ENCODE measurements at regions not wholly inside any gene's neighbourhood (a gene's known extent, or its start where the extent isn't known, plus 50 kb on each side); places are given as distances from the start of the nearest gene placed in this dataset.
"Not testable (repeated sequence)": the region's sequence is repeated elsewhere in the genome, so short reads cannot be mapped to it uniquely, and the experiment has no call there.

DNA sequence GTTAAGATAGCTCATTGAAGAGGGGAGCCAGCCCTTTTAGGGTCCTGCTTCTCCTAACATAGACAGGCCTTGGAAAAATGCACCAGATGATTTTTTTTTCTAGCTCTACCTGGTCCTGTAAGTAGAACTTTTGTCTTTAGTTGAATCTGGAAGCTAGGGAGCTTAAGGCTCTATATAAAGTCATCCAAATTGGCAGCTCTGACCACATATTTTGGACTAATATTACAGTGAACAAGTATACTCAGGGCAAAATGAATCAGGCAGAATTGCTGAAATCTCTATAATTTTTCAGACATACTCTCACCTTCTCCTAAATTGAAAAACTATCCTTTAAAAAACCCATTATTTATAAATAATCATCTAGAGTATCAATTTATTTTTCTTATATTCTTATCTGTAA lies 375.6 kb downstream of the OSTF1 start:
- no peak for DNase-seq

- DNase-seq: no peak
Observed at GRCh38 chr9:75464726-75465125, 376.4 kb downstream of the OSTF1 start.

DNA sequence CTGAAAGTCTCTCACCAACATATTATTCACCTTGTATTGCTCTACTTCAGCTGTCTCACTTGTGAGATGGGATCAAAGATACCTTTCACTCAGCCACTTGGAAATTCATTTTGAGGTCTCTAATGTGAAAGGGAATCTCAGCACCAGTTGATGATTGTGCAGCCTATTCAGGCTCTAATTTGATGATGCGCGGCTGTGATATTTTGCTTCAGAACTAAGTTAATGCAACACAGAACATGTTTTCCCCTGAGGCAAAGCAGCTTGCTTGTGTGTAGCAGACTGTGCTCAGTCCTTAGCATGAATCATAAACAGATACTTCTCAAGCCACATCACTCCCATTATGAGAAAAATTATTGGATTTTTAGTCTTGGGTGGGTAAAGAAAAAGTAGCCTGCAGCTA lies 378.8 kb downstream of the OSTF1 start:
- DNase-seq: no peak

- DNase-seq: no peak
Observed at GRCh38 chr9:75471549-75472114, 383.3 kb downstream of the OSTF1 start.

DNA sequence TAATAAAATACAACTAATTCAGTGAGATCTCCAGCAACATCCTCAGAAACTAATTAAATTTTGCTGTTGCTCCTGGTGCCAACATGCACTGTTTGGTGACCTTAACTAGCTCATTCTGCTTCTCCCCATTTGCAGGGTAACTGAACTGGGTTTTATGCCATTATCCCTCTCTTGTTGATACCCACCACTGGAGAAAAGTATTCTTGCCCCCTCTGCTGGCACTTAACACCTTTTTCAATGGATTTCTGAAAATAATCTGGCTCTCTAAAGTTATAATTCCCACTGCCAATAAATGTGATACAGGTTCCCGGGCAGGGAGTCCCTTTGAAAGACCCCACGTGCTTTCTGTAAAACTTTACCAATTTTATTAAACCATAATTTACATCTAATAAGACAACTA lies 394.3 kb downstream of the OSTF1 start:
- no peak for DNase-seq

DNA sequence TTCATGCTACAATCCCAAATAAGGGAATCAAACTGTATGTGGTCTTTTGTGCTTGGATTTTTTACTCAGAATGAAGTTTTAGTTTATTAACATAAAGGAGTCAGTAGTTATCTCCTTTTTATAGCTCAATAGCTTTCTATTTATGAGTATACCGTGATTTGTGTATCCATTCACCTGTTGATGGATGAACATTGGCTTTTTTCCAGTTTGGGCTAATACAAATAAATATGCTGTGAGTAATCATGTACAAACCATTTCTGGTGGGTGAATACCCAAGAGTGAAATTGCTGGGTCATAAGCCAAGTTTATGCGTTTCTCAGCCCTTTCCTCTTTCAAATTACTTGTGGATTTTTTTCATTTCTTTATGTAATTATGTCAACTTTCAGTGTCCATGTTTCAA lies 395.3 kb downstream of the OSTF1 start:
- DNase-seq: no peak

DNA sequence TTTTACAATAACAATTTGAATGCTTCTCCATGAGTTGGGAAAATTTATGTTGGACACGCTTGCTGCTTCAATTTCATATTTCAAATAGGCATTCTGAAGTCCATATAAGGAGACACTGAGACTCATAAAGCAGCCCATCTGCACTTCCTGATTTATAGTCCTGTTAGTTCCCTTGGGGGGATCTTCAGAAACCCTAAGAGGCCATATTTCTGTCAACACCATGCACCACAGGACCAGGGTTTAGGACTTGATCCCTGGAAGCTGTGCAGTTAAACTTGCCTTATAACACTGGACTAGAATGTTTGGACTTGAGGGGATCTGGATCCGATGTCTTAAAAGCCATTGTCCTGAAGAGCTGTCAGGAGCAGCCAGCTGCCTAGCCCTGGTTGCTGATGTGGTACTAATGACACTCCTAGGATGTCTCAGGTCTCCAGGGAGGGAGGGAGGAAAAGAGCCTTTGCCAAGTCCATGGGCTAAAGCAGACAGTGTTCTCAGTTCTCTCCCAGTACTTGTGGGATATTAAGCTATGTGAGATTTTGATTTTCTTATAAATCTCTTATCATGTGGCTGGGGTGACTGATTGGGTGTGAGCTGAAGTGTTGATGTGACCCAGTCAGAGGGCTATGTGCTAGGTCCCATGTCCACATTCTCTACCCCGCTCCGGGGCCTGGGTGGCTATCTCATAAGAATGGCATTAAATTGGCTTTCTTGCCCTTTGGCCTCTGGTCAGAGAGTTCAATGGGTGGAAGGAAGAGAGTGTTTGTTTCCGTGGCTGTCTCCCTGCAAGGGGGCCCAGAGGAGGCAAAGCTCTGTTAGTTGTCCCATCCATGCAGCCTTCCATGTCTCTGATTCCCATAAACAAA lies 399.8 kb downstream of the OSTF1 start:
- no peak for DNase-seq

- DNase-seq: no peak
Observed at GRCh38 chr9:75488719-75489110, 400.4 kb downstream of the OSTF1 start.

DNA sequence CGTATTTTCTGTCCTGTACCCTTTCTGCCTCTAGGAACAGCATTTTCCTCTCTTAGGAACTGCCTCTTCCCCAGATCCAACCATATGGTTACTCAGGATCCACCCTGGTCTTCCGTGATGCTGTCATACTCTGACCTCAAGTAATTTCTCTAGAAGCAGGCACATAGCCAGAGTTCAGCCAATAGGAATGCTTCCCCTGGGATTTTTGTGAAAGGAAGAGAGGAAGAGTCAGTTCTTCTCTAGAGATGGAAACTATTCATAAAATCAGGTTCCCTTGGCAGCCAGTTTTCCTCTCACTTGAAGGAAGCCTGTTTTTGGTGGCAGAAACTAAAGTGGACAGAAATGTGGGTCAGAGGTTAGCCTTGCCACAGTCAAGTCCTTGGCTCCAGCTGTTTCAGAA lies 400.1 kb upstream of the PCSK5 start:
- no peak for DNase-seq

GRCh38 chr9:75491533-75491932 lies 398.9 kb upstream of the PCSK5 start:
- no peak for DNase-seq

DNA sequence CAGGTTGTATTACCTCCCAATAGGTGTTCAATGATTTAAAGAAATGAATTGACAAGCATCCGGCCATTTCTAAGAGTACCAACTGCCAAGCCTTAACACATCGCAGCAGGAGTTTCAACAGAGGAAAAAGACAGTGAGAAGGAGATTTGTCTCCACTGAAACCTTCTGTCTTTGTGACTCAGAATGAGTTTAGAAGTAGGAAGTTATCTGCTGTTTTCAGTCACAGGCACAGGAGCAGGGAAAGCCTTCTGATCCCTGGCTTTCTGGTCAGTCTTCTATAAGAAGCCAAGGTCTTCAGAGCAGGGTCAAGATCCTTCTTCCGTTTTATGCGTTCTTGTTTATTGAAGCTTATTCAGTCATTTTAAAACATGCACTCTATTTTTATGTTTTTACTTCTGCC lies 390.7 kb upstream of the PCSK5 start:
- DNase-seq: no peak

DNA sequence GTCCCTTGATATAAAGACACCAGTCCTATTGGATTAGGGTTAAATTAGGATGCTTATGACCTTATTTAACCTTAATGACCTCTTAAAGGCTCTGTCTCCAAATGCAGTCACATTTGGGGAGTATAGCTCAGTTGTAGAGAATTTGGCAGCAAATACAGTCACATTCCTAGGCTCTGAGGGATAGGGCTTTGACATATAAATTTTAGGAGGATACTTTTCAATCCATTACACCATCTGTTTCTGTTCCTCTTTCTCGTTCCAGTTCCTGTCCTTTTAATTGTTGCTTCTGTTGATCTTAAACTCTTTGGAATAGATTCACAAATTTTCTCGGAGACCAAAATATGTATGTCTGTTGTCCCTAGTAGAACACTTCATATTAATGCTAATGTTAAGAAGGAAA lies 390.0 kb upstream of the PCSK5 start:
- no peak for DNase-seq

GRCh38 chr9:75500940-75501339 lies 389.5 kb upstream of the PCSK5 start:
- DNase-seq: not testable (repeated sequence)

DNA sequence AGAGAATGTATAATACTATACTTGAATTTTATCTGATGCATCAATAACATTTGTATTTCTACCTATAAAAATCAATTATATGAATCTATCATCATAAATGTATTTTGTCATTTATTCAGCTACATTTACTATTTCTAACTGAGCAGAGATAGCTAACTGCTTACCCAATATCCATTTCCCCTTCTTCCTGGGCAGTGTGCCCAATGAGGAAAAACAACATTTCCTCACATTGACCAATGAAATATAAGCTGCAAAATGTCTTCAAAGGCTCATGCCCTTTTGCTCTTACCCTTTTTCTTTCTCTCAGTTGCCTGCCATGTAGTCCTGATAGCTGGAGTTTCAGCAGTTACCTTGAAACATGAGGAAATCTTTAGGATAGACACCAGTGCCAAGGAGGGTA lies 385.8 kb upstream of the PCSK5 start:
- DNase-seq: no peak

DNA sequence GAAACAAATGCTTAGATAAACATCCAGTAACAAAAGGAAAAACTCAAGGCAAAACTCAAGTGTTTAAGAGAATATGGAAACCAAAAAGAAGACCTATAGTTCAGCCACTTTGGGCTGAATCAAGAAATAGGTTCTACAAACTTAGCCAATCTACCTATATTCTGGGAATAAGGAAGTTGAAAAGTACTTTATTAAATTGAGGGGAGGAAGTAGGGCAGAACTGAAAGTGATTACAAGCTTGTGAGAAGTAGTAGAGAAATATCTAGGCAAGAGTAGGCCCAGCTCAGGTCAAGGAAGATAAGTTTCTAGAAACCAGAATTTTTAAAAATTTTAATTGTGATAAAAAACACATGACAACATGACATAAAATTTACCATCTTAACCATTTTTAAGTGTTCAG lies 384.8 kb upstream of the PCSK5 start:
- no peak for DNase-seq

DNA sequence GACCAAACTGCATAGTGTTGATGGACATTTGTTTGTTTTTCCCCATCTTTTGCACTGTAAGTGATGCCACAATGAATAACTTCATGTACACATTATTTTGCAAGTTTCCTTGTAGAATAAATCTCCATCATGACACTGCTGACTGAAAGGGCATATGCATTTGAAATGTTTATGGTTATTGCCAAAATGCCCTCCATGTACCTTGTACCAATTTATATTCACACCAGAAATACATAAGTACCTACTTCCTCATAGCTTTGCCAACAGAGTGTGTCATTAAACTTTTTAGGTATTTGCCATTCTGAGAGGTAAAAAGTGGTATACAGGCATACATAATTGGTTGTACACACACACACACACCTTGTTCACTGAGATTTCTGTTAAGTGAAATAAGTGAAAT lies 361.0 kb upstream of the PCSK5 start:
- DNase-seq: no peak

- no peak for DNase-seq
Observed at GRCh38 chr9:75531588-75531987, 358.9 kb upstream of the PCSK5 start.

DNA sequence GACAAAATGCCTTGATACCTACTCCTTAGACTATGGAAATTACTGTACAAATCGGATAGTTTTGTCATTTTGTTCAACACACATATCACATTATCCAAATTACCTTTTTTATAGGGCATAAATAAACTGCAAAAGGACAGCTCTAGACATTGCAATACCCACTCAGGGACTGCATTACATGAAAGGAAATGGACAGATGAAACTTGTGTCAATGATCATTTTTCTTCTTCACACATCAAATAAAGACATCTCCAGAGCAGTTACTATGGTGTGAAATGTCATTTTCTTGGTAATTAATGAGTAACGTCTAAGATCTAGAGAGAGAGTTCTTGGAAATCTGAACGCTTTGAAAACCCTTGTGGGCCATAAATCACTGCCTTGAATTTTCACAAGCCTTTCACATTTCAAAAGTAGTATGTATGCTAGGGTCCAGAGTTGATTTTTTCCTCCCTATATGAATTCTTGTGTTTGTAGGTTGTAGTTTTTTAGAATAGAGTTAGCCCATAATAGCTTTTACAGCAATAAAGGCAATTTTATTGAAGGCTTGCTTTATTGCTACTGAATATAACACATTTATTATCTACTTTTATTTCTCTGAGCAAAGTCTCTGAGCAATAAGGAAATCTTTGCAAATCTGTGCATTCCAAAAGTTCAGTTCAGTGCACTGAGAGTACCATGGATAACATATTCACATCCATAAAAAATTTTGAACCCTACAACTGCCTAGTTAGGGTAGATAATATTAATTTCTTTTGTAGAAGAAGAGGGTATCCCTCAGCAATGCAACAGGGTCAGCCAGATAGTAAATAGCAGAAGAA lies 358.0 kb upstream of the PCSK5 start:
- DNase-seq: no peak

- DNase-seq: no peak
Observed at GRCh38 chr9:75539523-75539922, 350.9 kb upstream of the PCSK5 start.

- no peak for DNase-seq
Observed at GRCh38 chr9:75540185-75540584, 350.3 kb upstream of the PCSK5 start.

DNA sequence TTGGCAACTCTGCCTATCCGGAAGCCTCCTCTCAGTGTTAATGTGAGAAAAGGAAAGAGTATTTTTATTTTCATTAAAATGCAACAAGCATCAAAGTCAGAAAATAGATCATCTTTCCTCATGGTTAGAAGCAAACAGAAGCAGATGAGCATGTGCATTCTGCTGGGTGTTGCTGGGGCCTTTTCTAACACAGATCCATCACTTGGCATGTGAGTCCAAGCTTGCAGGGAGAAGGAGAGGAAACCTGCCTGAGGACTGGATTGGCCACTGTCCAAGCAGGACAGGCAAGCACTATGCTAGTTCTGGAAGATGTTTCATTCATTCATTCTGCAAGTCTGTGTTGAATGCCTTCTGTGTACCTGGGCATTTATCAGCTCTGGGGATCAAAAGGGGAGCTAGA lies 348.7 kb upstream of the PCSK5 start:
- no peak for DNase-seq

DNA sequence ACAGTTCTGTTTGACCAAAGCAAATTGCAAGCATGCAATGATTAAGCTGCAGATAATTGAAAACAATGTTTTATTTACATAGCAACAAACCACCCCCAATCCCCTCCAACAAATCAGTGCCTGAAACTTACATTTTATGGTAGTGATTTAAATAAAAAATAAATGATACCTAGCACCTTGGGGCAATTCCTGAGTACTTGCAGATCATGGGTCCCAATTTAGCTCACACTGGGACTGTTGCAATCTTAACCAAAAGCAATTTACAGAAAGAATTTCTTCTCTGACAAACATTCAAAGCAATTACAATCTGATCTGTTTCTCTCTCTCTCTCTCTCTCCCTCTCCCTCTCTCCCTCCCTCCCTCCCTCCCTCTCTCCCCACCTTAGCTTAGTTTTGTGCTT lies 345.7 kb upstream of the PCSK5 start:
- no peak for DNase-seq

DNA sequence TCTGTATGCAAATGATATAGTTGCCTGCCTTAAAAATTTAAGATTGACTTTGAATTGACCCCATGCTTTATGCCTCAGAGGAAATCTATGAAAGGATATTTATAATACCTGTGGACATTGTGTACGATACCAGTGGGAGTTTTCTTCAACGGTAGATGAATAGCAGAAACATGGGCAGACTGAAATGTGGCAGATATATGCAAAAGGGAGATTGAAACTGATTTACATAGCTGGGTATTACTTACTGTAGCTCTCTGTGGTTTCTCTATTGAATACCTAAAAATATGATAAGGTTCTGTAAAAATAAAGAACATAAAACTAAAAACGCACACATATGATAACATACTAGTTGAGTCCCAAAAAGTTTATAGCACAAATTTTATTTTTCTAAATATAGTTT lies 345.2 kb upstream of the PCSK5 start:
- DNase-seq: no peak

DNA sequence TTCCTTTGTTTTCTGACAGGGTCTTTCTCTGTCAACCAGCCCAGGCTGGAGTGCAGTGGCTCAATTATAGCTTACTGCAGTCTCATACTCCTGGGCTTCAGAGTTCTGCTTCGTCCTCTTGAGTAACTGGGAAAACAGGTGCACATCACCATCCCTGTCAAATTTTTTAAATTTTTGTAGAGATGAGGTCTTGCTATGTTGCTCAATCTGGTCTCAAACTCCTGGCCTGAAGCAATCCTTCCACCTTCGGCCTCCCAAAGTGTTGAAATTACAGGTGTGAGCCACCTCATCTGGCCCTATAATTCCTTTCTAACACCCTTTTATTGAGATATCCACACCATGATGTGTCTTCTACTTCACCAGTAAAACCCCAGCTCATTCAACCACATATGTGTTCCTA lies 341.6 kb upstream of the PCSK5 start:
- DNase-seq: no peak
